ENCODE measurements at regions not wholly inside any gene's neighbourhood (a gene's known extent, or its start where the extent isn't known, plus 50 kb on each side); places are given as distances from the start of the nearest gene placed in this dataset.

DNA sequence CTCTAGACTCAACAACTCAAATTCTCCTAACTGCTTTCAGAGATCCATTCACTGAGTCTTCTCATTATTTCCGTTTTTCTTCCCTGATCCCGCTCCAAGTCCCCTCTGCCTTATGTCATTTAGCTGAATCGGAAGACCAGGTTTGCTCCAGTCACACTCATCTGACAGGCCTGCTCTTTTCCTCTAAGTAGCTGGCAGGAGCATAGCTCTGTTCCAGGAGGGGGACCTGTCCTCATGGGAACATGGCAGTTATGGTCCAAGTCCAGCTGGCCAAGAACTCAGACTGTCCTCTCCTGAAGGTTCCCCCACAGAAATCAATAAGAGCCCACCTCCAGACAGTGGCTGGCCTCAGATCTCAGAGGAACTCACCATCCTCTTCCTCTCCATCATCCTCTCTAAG is 130.9 kb upstream of the SERP2 start:
- no peak for DNase-seq (ENCODE audit: low spot score in 2 of 2)
- in situ Hi-C loops (cut with MboI; ENCODE audit: low sequenced_read_pairs), result no loop called here
- H3K36me3 ChIP-seq (replicated peaks), result no peaks in the 10 kb centered on the region
- H3K4me3 ChIP-seq, result no peak overlapping the region
- H3K27me3 ChIP-seq (ENCODE audit: low read depth), result peaks cover 7% of the 10 kb centered on the region
- H3K9me3 ChIP-seq, result no peaks in the 10 kb centered on the region; the same call in 1 of the 2 replicates
- no peaks in the 10 kb centered on the region for H3K4me1 ChIP-seq

DNA sequence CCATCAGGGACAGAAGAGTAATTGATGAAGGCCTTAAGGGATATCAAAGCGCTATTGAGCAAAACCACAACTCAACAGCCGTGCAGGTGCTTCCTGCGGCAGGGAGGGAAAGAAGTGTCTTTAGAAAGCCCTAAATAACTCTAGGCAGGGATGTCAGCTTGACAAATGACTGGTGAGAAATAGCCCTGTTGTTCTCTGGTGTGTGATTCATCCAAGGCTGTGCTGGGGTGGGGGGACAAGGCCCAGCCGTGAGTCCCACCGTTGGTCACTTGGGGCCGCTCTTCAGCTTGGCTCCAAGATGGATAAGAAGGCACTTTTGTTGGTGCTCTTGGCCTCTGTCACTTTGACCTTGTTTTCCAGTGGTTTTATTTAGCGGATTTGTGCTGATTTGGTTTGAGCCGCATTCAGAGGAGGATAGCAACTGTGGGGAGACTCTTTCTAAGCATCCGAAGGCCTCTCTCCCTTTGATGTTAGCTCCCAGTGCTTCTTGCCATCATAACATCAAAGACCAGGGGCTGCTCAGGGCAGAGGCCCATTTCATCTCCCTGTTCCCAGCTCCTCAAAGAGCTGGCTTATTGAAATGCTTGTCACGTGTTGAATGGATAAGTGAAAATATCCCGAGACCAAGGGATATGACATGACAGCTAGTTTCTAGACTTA is 130.3 kb upstream of the SERP2 start:
- peak; percentile 18 to 65 for DNase-seq (ENCODE audit: low spot score in 2 of 2)
- H3K36me3 ChIP-seq (replicated peaks), result no peaks in the 10 kb centered on the region
- no peak overlapping the region for H3K4me3 ChIP-seq
- peaks cover 5% of the 10 kb centered on the region for H3K27me3 ChIP-seq (ENCODE audit: low read depth)
- H3K9me3 ChIP-seq, result no peaks in the 10 kb centered on the region; the same call in 1 of the 2 replicates
- H3K4me1 ChIP-seq, result no peaks in the 10 kb centered on the region
- in situ Hi-C loops (cut with MboI; ENCODE audit: low sequenced_read_pairs), result no loop called here

DNA sequence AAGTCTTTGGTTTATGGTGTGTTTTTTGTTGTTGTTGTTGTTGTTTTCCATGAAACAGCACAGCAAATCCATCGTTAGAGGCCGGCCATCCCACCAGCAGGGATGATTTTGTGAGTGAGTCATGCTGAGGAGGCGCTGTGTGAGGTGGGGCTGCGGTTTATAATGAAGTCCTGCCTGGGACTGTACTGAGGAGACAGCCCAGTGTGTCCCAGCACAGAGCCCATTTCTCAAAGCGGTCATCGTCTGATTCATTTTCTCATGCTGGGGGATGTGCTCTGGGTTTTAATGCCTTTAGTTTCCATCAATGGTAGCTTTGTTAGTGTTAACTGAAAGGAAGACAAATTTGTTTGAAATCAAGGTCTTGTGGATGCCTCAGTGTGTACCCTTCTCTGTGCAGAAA is 129.3 kb upstream of the SERP2 start:
- Histone ChIP-seq H3K9me3 (no peaks in the 10 kb centered on the region), H3K4me1 (no peaks in the 10 kb centered on the region), H3K4me3 (no peak overlapping the region), H3K27me3 (ENCODE audit: low read depth) (no peaks in the 10 kb centered on the region), H3K36me3 (replicated peaks) (no peaks in the 10 kb centered on the region)
- in situ Hi-C loops (cut with MboI; ENCODE audit: low sequenced_read_pairs), result no loop called here
- no peak for DNase-seq (ENCODE audit: low spot score in 2 of 2)

DNA sequence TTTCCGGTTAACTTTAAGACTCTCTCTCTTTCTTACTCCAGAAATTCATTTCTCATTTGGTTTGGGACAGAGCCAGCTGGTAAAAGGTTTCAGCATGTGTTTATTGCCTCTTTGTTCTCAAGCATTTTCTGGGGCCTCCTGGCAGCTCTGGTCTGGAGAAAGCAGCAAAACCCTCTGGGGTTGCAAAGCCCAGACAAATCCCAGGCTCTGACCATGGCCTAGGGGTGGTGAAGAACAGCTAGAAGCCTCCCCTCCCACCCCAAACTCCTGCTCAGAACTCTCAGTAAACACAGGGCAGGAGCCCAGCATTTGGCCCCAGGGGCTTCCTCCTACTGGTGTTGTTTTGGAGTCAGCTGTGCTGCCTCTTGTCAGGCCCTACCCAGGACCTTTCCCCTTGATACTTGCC is 124.2 kb upstream of the SERP2 start:
- in situ Hi-C loops (cut with MboI; ENCODE audit: low sequenced_read_pairs), result no loop called here
- DNase-seq (ENCODE audit: low spot score in 2 of 2), result no peak
- Histone ChIP-seq H3K4me3 (no peak overlapping the region), H3K36me3 (replicated peaks) (no peaks in the 10 kb centered on the region), H3K27me3 (ENCODE audit: low read depth) (no peaks in the 10 kb centered on the region), H3K9me3 (no peaks in the 10 kb centered on the region), H3K4me1 (no peaks in the 10 kb centered on the region)

DNA sequence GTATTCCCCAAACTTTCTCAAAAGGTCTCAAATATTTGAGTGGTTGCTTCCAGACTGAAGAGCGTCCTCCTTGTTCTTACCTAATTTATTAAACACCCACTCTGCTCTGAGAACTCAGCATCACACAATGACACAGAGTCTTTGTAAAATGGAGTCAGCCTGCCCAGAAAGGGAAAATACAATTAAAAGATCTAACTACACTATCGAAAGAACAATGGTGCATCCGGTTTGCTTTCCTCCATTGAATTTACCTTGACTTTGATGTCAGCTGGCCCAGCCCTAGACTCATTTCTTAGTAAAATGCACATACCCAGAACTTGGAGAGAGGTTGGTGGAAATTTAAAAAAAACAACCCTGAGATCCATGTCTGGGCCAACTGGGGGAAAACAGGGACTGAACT is 120.7 kb upstream of the SERP2 start:
- in situ Hi-C loops (cut with MboI; ENCODE audit: low sequenced_read_pairs), result no loop called here
- Histone ChIP-seq H3K36me3 (replicated peaks) (no peaks in the 10 kb centered on the region), H3K4me3 (no peak overlapping the region), H3K4me1 (no peaks in the 10 kb centered on the region), H3K9me3 (no peaks in the 10 kb centered on the region), H3K27me3 (ENCODE audit: low read depth) (no peaks in the 10 kb centered on the region)
- DNase-seq (ENCODE audit: low spot score in 2 of 2), result no peak

DNA sequence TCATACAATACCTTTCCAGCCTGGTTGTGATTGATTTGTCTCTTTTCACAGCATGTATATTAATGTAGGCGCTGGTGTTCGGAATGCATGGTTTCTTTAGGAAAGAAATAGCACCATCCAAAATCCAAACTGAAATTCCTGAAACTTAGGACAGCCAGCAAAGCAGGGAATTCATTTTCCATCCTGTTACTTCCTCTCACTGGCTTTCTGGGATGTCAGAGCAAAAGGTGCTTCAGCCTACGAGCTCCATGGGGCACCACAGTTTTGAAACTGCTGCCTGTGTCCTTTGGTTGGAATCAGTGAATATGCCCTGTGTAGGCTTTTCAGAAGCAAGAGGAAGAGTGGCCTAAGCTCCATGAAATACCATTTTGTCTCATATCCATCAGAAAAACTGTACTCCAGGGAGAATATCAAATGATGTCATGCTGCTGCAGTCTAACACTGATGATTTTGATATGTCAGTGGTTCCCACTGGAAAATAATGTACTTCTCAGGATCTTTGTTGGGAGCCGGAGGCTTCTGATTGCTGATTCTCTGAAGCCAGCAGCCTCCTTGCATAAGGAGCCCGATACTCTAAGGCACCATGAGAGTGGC is 117.8 kb upstream of the SERP2 start:
- in situ Hi-C loops (cut with MboI; ENCODE audit: low sequenced_read_pairs), result no loop called here
- Histone ChIP-seq H3K4me1 (no peaks in the 10 kb centered on the region), H3K4me3 (no peak overlapping the region), H3K27me3 (ENCODE audit: low read depth) (no peaks in the 10 kb centered on the region), H3K9me3 (no peaks in the 10 kb centered on the region), H3K36me3 (replicated peaks) (no peaks in the 10 kb centered on the region)
- no peak for DNase-seq (ENCODE audit: low spot score in 2 of 2)

DNA sequence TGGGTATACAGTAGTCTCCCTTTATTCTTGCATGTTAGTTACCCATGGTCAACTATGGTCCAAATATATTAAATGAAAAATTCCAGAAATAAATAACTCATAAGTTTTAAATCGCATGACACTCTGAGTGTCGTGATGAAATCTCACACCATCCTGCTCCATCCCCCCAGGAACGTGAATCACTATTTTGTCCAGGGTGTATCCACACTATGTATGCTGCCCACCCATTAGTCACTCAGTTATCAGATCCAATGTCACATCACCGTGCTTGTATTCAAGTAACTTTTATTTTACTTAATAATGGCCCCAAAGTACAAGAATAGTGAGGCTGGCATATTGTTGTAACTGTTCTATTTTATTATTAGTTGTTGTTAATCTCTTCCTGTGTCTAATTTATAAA is 115.8 kb upstream of the SERP2 start:
- in situ Hi-C loops (cut with MboI; ENCODE audit: low sequenced_read_pairs), result no loop called here
- no peak for DNase-seq (ENCODE audit: low spot score in 2 of 2)
- Histone ChIP-seq H3K4me1 (no peaks in the 10 kb centered on the region), H3K27me3 (ENCODE audit: low read depth) (no peaks in the 10 kb centered on the region), H3K36me3 (replicated peaks) (no peaks in the 10 kb centered on the region), H3K9me3 (no peaks in the 10 kb centered on the region), H3K4me3 (no peak overlapping the region)

DNA sequence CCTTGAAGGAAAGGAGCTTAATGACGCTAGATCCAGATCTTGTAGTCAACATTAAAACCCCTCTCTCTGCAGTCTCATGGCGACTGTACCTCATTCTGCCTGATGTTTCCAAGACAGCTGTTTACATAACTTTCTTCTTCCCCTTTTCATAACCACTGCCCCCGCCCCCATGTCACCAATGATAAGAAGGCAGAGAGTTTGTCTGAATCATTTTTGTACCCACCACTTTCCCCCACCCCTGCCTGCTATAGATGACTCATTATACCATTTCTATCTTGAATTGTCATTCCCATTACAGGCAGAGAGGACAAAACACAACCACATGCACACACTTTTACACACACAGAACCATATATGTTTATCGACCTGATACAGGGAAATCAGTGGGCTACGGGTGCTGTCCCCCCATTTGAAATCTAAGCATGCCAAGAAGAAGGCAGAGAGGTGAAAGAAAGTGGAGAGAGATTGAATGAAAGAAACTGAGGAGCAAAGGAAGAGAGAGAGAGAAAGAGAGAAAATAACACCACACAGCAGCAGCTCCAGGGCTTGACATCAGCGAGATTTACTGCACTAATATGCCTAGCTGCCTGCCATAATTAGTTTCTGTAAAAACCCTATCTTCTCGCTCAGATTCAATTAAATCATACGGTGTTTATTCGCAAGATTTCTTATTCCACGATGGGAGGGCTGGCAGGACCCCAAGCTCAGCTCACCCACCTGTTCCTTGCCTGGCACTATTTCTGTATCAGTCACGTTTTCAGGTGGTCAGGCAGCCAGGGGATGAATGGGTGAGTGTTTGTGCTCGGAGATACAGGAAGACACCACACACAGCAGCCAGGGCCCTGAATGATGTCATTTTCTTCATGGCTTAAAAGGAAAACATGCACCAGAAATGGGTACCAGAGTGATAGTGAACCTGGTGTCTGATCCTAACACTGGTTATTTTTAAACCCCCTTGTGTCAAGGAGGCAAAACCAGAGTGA is 114.3 kb upstream of the SERP2 start:
- Histone ChIP-seq H3K4me1 (no peaks in the 10 kb centered on the region), H3K9me3 (no peaks in the 10 kb centered on the region), H3K27me3 (ENCODE audit: low read depth) (no peaks in the 10 kb centered on the region), H3K4me3 (no peak overlapping the region), H3K36me3 (replicated peaks) (no peaks in the 10 kb centered on the region)
- no peak for DNase-seq (ENCODE audit: low spot score in 2 of 2)
- in situ Hi-C loops (cut with MboI; ENCODE audit: low sequenced_read_pairs), result no loop called here

DNA sequence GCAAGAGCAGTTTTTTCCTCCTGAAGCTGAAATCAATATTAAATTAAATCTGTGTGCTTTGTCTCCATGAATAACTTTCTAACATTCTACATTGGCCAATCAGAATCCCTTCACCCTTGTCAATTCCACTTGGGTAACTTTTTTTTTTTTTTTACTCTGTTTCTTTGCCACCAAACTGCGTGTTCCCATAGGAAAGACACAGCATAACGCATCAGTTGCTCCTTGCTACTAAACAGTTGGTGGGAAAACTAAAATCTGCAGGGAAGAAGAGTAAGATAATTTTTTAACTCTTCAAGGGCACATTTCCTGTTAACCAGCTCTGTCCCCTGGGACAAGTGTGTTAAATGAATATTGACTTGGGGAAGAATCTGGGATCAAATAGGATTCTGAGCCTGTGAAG is 113.3 kb upstream of the SERP2 start:
- Histone ChIP-seq H3K9me3 (no peaks in the 10 kb centered on the region), H3K4me1 (no peaks in the 10 kb centered on the region), H3K4me3 (no peak overlapping the region), H3K36me3 (replicated peaks) (no peaks in the 10 kb centered on the region), H3K27me3 (ENCODE audit: low read depth) (no peaks in the 10 kb centered on the region)
- in situ Hi-C loops (cut with MboI; ENCODE audit: low sequenced_read_pairs), result no loop called here
- no peak for DNase-seq (ENCODE audit: low spot score in 2 of 2)

DNA sequence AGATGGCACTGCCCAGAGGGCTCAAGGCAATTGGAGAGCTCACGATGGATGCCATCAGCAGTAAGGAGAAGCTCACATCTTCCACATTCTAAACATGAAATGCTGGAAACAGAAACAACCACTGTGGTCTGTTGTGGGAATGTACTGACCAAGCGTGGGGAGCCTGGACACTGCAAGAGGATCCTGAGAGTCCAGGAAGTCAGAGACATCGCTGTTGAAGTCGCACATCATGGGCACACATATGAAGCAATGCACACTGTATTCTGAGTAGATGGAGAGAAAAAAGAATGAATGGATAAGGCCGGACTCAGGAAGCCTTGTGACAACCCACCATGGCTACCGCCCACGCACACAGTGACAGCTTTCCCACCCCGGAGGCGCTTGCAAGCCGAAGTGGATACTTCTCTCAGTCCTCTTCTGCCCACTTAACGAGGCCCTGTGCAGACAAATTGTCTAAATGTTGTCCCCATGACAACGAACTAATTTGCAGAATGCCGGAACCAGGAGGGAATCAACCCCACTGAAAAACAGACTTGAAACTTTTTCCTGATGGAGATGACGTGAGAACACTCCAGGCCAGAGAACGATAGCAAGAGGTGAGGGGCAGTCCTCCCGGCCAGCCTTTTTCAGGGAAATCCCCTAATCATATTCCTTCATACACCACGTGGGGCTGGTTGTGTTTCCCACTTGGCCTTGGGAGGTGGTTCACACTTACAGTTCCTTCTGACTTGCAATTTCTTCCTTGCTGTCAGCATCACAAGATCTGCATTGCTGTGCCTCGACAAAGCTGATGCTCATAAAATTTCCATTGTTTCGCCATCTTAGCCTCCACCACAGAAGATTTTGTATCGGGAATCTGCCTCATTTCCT is 109.6 kb upstream of the SERP2 start:
- Histone ChIP-seq H3K27me3 (ENCODE audit: low read depth) (no peaks in the 10 kb centered on the region), H3K4me3 (no peak overlapping the region), H3K9me3 (no peaks in the 10 kb centered on the region), H3K4me1 (no peaks in the 10 kb centered on the region), H3K36me3 (replicated peaks) (no peaks in the 10 kb centered on the region)
- DNase-seq (ENCODE audit: low spot score in 2 of 2), result no peak
- in situ Hi-C loops (cut with MboI; ENCODE audit: low sequenced_read_pairs), result no loop called here

DNA sequence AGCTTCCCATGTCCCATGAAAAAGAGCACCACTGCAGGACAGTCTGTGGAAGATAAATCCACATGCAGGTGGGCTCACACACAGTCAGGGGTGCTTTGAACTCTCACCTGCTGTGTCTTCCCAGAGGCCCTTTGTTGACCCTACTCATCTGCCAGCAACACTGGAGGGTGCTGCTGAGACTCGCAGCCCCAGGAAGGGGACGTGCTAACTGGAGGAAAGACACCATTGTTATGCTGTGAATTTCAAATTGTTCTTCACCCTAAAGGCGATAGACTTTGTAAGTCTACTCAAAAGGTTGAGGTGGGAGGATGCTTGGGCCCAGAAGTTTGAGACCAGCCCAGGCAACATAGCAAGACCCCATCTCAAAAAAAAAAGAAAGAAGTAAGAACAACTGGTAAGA is 107.3 kb upstream of the SERP2 start:
- H3K27me3 ChIP-seq (ENCODE audit: low read depth), result peaks cover 6% of the 10 kb centered on the region
- H3K9me3 ChIP-seq, result no peaks in the 10 kb centered on the region
- no peaks in the 10 kb centered on the region for H3K4me1 ChIP-seq
- DNase-seq (ENCODE audit: low spot score in 2 of 2), result no peak
- in situ Hi-C loops (cut with MboI; ENCODE audit: low sequenced_read_pairs), result no loop called here
- no peaks in the 10 kb centered on the region for H3K36me3 ChIP-seq (replicated peaks)
- no peak overlapping the region for H3K4me3 ChIP-seq

DNA sequence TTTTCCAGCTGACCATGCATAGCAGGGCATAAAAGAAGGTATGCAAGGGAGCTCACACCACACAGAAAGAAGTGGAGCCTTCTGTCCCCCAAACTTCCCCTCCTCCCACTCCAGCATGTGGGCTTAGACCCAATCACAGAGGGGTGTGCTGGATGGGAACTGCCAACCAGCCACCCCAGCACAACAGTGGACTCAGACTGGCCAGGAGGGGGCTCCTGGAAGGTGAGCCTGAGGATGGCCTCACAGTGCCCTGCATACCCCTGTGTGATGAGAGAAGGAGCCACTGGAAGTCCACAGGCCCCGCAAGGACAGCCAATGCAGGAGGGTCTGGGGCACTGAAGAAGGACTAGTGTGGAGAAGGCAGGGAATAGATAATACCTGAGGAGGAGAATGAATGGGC is 106.9 kb upstream of the SERP2 start:
- H3K27me3 ChIP-seq (ENCODE audit: low read depth), result peaks cover 6% of the 10 kb centered on the region
- in situ Hi-C loops (cut with MboI; ENCODE audit: low sequenced_read_pairs), result no loop called here
- no peak overlapping the region for H3K4me3 ChIP-seq
- H3K4me1 ChIP-seq, result no peaks in the 10 kb centered on the region
- no peak for DNase-seq (ENCODE audit: low spot score in 2 of 2)
- no peaks in the 10 kb centered on the region for H3K9me3 ChIP-seq
- H3K36me3 ChIP-seq (replicated peaks), result no peaks in the 10 kb centered on the region

DNA sequence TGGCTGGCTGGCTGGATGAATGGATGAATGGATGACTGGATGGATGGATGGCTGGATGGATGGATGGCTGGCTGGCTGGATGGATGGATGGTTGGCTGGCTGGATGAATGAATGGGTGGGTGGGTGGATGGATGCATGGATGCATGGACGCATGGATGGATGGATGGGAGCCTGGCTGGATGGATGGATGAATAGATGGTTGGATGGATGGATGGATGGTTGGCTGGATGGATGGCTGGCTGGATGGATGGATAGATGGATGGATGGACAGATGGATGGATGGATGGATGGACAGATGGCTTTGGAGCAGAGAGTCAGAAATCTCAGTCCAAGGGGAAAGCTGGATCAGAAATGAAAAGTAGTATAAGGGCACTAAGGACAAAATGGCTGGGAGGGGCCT is 106.4 kb upstream of the SERP2 start:
- DNase-seq (ENCODE audit: low spot score in 2 of 2), result no peak
- no peaks in the 10 kb centered on the region for H3K36me3 ChIP-seq (replicated peaks)
- H3K9me3 ChIP-seq, result no peaks in the 10 kb centered on the region
- peaks cover 6% of the 10 kb centered on the region for H3K27me3 ChIP-seq (ENCODE audit: low read depth)
- no peaks in the 10 kb centered on the region for H3K4me1 ChIP-seq
- in situ Hi-C loops (cut with MboI; ENCODE audit: low sequenced_read_pairs), result no loop called here
- no peak overlapping the region for H3K4me3 ChIP-seq

All from HAP-1 (cell line).